Mammary epithelial cell (primary cell): ENCODE measurements at regions not wholly inside any gene's neighbourhood (a gene's known extent, or its start where the extent isn't known, plus 50 kb on each side); places are given as distances from the start of the nearest gene placed in this dataset.

ENCODE experiments used
- EZH2 ChIP-seq: IDR thresholded peaks from 2 replicates; pipeline ENCODE4 v1.6.1; 2012; ENCODE audit warnings: low read length, inconsistent platforms, borderline replicate concordance
- TF ChIP-seq, protein P1 (sequence below), 2 donors: IDR thresholded peaks in 1 of 2; conservative IDR thresholded peaks in 1 of 2; 2 replicates each; pipeline ENCODE4 v1.5.1; 2011 to 2012; ENCODE audit warnings: inconsistent platforms in 2 of 2, low read length in 2 of 2, mild to moderate bottlenecking in 2 of 2, control low read depth in 1 of 2, low read depth in 1 of 2; ENCODE audit not compliant: insufficient read depth in 1 of 2; ENCODE audit errors: extremely low read depth in 1 of 2

DNA sequence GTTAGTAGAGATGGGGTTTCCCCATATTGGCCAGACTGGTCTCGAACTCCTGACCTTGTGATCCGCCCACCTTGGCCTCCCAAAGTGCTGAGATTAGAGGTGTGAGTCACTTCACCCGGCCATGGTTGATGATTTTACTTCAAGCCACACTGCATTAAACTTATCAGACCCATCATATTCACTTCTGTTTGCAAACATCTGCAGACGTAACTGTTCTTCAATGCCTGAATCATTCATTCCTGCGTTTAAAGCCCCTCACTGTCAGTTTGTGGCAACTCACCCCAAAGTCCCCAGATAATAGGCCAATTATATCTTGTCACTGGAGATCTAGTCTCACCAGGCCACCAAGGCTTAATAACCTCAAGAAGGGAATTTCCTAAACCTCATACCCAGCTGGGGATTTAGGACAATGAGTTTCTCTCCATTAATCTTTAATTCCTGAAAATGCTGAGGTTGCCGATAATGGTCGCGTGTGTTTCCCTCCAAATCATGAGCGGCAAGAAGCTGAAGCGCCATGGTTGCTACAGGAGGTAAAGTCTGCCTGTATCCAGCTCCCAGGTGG lies 229.6 kb downstream of the LY86 start:
- TF ChIP-seq, protein P1, sequence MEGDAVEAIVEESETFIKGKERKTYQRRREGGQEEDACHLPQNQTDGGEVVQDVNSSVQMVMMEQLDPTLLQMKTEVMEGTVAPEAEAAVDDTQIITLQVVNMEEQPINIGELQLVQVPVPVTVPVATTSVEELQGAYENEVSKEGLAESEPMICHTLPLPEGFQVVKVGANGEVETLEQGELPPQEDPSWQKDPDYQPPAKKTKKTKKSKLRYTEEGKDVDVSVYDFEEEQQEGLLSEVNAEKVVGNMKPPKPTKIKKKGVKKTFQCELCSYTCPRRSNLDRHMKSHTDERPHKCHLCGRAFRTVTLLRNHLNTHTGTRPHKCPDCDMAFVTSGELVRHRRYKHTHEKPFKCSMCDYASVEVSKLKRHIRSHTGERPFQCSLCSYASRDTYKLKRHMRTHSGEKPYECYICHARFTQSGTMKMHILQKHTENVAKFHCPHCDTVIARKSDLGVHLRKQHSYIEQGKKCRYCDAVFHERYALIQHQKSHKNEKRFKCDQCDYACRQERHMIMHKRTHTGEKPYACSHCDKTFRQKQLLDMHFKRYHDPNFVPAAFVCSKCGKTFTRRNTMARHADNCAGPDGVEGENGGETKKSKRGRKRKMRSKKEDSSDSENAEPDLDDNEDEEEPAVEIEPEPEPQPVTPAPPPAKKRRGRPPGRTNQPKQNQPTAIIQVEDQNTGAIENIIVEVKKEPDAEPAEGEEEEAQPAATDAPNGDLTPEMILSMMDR (conservative IDR thresholded peaks at IDR 0.05 in 1 of 2, IDR thresholded peaks at IDR 0.05 in 1 of 2; ENCODE audit: extremely low read depth in 1 of 2, insufficient read depth in 1 of 2, low read depth in 1 of 2, low read length in 2 of 2) = no peak
- no peak for TF ChIP-seq EZH2
